ENCODE measurements at regions not wholly inside any gene's neighbourhood (a gene's known extent, or its start where the extent isn't known, plus 50 kb on each side); places are given as distances from the start of the nearest gene placed in this dataset.

DNA sequence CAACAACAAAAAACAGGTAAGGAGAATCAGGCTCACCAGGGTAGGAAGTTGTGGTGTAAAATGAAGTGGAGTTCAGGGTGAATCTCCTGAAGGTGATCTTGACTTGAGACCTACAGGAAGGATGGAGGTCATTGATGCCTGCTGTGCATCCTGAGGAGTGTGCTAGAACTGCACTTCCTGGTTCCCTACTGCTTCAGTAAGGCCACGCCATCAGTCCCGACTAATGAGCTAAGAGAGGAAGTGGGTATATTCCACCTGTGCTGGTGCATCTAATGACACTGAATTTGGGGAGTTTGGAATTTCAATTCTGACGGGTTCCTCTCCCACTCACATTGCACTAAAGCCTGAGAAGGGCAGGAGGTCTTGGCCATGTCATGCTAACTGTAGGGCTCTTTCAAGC, 349.3 kb upstream of the SLC14A2 start:
- no peak for DNase-seq (ENCODE audit: low spot score)

DNA sequence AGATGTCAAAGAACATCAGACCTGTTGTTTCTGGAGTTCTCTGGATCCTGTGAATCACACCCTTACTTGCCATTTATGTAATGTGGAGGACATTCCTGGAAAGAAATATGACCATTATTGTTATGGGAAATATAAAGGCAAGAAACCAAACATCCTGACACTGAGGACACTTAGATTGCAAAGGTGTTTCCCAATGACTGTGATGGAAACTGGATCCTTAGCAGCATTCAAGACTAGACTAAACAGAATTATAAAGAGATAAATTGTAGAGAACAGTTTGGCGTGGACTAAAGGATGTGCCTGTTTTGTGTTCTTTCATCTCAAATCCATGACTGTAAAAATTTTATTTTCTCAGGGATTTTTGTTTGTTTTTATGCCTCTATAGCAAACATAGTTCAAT, 347.7 kb upstream of the SLC14A2 start:
- no peak for DNase-seq (ENCODE audit: low spot score)

DNA sequence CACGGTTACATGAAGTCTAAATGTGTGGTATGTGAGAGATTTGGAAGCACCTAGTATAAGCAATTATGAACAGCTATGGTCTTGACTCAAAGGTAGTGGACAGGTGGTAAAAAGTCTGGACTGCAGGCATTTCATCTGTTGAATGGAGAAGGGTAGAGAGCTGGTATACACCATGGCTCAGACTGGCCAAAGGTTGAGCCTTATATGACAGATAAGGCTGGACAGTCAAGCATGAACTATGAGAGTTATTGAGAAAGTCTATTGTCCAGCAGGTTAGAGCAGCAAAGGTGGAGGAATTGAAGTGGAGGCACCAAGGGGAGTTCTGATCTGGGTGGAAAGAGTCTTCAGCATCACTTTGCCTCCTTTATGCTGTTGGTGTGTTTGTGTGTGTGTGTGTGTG, 346.7 kb upstream of the SLC14A2 start:
- no peak for DNase-seq (ENCODE audit: low spot score)

DNA sequence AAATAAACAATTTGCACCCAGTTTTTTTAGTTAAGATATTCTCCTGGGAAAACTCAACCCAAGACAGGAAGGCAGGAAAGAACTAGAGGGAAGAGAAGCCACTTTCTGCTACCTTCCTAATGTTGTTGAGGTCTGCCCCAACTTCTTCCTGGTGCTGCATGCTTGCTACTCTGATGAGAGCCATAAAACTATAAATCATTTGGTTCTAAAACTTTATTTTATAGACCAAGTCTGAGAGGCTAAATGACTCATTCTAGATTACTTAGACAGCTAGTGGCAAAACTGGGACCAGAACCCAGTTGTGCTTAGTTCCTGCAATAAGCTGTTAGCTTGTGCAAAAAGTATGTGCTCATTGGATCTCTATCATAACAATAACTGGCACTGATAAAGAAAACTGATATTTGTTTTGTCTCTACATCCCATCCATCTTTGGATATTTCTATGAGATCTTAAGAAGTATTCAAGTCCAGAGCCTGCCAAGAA, 344.9 kb upstream of the SLC14A2 start:
- no peak for DNase-seq (ENCODE audit: low spot score)

DNA sequence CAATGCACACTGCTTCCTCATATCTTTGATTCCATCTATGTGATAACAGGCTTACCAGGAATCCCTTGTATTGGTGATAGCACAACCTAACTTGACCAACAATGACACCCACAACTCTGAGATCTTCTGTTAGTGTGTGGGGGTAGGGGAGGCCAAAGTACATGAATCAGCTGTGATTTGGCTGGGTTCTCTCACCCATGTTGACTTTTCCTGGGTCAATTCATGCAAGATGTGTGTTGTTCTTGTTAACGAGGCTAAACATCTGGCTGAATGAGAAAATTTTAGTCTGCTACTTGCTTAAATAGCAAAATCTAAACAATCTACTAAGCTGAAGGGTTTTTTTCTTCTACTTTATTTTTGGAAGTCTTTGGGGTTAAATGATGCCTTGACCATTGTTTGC, 341.2 kb upstream of the SLC14A2 start:
- no peak for DNase-seq (ENCODE audit: low spot score)

DNA sequence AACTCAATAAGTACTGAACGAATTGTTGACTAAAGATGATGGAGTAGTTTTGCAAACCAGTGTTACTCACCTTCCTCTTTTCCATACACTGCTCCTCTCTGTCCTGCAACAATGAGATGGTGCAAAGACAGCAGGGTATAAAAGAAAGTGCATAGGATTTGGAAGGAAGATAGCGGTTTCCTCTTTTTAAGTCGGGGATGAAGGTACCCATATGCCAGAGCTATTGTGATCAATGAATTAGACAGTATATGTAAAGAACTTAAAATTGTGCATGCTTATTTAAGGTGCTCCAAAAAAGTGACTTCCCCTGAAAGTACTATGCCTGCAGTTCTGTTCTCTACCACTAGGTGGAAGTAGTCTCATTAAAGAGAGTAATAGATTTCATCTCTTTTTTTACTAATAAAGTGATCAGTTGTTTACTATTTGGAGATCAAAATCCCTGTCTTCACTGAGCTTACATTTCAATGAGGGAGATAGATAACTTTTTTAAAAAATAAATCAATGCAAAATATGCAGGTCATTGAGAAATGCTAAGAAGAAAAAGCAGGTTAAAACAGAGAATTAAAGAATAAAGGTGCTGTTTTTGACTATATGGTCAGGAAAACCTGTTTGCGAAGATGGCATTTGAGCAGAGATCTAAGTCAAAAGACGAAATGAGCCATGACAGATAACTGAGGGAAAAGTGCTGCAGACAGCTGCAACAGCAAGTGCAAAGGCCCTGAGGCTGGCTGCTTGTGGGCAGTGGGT, 339.7 kb upstream of the SLC14A2 start:
- no peak for DNase-seq (ENCODE audit: low spot score)

DNA sequence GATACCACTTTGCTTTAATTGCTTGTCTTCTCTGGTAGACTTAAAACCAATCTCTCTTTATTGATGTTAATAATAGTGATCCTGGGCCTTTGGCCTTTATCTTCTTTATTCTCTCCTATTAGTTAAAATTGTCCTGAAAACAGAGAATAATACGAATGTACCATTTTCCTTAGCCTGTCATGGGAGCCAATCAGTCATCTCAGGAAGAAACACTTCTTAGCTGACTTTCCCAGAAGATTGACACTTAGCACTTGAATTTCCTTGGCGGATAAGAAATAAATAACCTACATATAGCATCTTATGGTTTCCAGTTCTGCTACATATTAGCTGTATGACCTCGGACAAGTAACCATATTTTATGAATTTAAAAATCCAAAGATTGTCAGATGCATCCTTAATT, 338.4 kb upstream of the SLC14A2 start:
- no peak for DNase-seq (ENCODE audit: low spot score)

DNA sequence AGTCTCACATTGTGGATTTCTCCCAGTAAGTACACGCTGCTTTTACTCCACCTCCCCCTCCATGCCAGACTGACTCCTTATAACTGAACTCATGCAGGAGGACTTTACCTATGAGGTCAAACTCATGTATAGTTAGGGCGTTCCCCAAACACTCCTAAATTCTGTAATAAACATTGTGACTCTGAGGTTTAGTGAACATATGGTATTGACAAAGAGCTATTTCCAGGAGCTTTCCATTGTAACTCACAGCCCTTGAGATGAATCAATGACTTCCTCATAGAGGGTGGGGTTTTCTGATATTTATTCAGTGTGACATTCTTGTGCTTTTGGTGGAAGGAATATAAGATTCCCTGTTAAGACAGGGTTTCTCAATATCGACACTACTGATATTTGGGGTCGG, 337.4 kb upstream of the SLC14A2 start:
- no peak for DNase-seq (ENCODE audit: low spot score)

DNA sequence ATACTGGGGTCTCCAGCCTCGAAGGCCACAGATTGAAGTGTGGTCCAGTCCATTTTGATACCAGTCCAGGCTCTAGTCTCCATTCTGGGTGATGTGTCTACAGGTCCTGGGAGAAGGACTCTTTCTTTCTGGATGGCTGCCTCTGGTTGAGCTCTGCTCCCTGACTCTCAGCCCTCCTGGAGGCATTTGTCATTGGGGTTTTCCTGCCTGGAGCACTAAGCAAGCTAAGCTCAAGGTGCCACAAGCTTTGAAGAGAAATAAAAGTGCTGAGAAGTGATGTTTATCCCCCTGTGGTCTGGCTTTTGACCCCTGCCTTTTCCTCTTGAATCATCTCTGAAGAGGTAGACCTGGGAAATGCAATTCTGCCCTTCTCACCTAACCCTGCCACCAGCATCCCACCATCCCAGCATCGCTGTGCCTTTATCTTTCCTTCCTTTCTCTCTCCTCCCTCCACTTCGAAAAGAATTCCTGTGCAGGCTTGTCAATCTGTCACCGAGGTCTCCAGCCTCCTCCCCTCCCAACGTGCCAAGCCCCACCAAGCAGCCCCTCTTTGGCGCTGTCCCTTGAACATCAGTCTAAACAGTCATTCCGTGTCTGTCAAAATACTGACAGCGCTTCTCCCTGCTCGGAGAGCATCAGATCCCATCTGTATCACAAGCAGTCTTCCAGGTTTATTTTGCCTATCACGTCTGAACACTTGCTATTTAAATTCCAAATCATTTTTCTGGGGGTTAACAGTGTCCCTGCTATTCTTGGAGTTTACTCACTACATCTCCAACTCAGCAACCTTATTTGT, 334.6 kb upstream of the SLC14A2 start:
- DNase-seq (ENCODE audit: low spot score), result no peak

DNA sequence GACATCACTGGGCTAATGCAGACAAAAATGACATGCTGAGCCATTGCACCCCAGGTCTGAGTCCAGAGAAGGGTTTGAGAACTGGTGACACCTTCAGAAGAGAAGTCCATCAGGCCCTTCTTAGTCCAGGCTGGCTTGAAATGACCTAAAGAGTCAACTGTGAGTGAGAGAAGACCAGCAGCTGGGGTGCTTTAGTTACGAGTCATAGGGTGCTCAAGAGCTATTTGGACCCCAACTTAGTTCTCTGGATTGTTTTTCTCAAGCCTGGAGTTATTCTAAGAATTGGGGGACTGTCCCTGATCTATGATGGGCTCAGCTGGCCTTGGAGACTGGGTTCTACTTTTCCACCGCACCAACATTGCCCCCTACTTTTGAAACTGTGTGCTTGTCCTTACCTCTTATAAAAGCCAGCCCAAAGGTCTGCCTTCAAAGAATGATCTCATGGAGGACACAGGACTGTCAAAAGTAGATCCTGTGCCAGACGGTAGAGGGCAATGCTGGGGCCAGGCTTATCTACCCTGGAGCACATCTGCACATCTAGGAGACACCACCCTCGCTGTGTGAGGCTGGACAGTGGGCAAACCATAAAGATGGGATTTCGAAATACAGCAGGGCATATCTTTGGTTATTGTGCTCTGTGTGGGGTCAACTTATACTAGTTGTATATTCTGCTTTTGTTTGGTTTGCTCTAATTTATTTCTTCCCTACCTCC, 333.0 kb upstream of the SLC14A2 start:
- no peak for DNase-seq (ENCODE audit: low spot score)

DNA sequence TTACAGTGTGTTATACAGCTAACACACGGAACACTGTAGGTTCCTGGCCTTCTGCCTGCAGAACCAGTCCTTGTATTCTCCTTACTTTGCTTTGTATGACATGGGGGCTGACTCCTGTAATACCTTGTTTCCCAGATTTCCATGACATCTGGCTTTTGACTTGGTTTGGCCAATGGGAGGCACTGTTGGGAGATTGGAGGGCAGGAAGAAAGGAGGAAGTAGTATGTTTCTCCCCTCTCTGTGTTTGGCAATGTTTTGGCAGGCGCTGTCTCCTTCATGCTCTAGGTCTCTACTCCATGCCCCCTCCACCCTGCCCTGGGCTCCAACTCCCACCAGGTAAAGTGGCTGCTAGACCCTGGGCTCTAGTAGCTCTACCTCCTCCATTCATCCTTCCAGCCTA, 331.1 kb upstream of the SLC14A2 start:
- DNase-seq (ENCODE audit: low spot score), result no peak

DNA sequence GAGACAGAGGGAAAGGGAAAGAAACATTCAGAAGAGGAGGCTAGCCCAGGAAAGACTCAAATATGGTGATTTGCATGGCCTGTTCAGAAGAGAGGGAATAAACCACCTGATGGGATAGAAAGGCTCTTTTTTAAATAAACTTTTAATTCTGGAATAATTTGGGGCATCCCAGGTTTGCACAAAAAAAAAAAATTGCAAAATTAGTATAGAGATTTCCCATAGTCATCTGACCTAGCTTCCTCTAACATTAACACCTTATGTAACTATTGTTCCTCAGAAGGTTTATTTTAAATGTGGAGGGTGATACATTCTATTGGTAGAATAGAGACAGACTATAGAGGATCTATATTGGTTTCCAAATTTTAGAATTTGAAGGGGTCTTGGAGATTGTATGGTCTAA, 330.4 kb upstream of the SLC14A2 start:
- DNase-seq (ENCODE audit: low spot score), result no peak

DNA sequence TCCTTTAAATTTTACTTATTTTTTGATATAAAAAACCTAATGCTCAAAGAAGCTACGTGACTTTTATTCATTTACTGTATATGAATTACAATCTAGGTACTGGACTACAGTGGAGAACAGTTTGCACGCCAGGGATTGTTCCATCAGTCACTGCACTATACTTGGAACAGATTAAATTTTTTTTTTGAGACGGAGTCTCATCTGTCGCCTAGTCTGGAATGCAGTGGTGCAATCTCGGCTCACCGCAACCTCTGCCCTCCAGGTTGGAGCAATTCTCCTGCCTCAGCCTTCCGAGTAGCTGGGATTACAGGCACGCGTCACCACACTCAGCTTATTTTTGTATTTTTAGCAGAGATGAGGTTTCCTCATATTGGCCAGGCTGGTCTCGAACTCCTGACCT, 330.0 kb upstream of the SLC14A2 start:
- DNase-seq (ENCODE audit: low spot score), result no peak

DNA sequence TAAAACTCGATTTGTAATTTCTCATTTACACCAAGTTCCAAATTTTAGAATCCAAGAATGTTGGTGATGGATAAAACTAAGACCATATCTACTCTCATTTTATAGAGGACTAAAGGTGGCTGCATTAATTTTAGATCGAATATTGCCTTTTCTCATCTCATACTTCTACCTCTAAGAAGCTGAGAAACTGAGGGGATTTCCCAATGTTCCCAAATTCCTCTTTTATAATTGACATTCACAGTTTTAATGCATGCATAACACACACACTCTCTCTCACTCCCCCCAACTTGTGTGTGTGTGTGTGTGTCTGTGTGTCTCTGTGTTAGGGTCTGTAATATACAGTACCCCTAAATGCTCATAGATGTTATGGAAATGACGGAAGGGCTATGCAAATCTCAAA, 328.8 kb upstream of the SLC14A2 start:
- no peak for DNase-seq (ENCODE audit: low spot score)

DNA sequence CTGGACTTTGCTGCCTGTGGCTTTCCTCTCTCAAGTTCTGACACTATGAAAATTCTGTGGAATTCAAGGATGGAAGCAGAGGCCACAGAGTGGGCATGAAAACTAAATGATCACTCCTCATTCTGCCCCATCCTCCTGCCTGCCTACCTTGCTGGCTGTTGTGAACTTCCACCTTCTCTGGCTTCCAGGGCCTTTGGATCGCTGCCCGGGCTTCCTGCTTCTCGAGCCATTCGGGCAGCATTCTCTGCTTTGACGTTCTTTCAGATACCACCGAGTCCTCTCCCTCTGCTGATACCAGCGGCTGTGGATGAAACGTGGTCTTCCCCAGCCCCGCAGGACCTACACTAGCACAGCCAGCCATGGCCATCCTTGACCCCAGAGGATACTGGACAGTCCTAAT, 327.7 kb upstream of the SLC14A2 start:
- DNase-seq (ENCODE audit: low spot score), result no peak

DNA sequence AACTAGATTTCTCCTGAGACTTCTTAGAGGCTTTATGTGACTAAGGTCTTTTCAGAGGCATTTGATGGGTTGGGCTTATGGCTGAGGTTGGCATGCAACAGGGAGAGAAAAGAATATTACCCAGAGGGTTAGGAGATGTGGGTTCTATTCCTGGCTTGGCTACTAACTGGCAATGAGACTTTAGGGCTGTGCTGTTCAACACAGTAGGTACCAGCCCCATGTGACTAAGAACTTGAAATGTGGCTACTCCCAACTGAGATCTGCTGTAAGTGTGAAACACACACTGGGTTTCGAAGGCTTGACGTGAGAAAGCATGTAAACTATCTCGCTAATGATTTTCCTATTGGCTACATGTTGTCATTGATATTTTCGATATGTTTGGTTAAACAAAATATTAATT, 324.9 kb upstream of the SLC14A2 start:
- DNase-seq (ENCODE audit: low spot score), result no peak

DNA sequence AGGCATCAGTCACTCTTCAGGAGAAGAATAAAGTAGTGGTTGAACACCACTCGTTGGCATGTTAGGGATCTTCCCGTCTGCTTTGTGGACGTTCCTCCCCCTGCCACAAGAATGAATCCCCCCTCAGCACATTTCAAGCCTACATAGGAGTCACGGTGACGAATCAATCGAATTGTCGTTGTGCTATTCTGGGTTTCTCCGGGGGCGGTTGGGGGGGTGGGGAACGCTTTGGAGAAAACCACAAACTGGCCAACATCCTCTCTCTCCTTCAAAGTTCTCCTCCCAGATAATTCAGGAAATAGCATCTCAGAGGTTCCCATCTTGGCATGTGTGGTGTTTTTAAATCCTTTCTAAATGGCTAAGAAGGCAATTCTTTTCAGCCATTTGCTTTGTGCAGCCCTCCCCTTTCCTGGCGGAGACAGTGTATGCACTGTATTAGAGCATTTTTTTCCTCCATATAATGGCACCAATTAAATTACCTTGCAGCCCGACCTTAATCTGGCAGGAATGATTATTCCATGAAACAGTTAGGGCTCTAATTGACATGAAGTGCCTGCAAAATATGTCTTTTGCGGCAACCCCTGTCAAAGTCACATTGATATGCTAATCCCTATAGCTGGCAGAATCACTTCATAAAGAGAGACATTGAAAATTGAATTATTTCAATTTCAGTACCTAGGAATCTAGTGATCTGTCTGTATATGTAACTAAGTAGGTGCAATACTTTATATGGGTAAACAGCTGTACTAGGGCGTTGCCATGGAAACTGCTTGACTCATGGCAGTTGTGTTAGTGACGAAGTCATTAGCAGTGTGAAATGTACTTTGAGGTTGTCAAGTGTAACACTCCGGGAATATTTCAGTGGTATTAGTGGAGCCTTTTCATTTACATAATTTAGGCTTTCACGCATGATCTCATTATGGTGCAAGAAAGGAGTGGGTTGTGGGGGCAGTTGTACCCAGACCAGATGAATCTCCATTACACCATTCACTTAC, 323.4 kb upstream of the SLC14A2 start:
- peak; percentile 29 for DNase-seq (ENCODE audit: low spot score)

DNA sequence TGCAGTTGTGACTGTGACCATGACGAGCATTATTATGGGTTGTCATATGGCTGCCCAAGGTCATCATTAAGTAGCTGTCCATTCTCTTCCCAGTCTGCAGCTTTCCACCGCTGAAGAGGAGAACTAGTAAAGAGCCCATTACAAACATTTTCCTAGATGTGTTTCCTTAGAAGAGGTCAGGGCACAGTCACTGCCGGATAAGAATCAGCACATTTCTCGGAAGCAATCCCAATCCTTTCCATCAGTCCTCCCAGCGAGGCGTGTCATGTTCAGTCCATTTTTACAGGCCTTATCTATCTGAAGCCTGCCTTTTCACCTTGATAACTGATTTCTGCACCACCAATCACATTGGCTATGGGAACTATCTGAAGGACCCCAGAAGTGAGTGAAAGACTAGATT, 319.9 kb upstream of the SLC14A2 start:
- no peak for DNase-seq (ENCODE audit: low spot score)

DNA sequence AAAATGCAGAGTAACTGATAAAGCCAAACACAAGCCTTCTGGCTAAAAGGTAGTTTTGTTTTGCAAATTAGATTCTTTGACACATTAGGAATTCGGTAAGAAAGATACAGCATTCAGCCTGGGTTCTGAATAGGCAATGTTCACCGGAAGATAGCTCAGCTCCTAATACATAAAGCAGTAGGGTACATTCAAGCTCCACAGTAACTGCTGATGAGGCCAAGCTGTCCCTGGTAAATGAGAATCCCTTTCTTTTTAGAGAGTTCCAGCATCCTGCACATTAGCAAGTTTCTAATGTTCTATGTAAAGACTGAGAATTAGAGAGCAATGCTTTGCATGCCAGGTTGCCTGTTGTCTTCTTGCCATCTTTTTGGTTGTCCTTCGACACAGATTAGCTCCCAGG, 316.3 kb upstream of the SLC14A2 start:
- DNase-seq (ENCODE audit: low spot score), result no peak

DNA sequence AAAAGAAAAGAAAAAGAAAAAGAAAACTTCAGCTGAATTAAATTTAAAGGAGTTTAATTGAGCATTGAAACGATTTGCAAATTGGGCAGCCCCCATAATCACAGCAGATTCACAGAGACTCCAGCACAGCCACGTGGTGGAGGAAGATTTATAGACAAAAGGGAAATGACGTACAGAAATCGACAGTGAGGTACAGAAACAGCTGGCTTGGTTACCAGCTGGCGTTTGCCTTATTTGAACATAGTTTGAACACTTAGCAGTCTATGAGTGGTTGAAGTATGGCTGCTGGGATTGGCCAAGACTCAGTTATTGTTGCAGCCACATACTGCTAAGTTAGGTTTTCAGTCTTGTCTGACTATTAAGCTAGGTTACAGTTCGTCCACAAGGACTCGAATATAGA, 312.2 kb upstream of the SLC14A2 start:
- no peak for DNase-seq (ENCODE audit: low spot score)

DNA sequence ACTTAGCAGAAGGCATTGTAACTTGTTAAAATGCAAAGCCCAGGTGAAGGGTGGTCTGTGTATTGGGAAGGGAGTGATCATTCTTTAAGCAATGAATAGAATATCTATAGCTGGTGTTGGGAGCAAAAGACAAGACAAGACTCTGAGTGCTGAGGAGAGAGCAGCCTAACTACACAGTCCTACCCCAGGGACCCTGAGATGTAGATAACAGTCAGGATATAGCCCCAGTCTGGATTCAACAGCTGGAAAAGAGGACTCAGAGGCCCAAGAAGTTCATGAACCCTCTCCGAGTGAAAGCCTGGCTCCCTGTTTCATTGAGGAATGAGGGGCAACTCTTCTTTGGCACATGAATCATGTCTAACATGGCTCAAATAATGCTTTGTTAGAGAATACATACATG, 310.7 kb upstream of the SLC14A2 start:
- no peak for DNase-seq (ENCODE audit: low spot score)

Data from Ammon's horn (tissue), 1 donor.